Astrocyte of the cerebellum (primary cell): ENCODE measurements at regions not wholly inside any gene's neighbourhood (a gene's known extent, or its start where the extent isn't known, plus 50 kb on each side); places are given as distances from the start of the nearest gene placed in this dataset.

Experiments used
- DNase-seq: peaks from one replicate; pipeline ENCODE4 v3.0.0-alpha.2; 2011; ENCODE audit warnings: low read depth
- H3K4me3 ChIP-seq: 2 replicates; pipeline ENCODE4 v1.5.1; 2011; ENCODE audit warnings: mild to moderate bottlenecking, low read depth, low read length, moderate library complexity
- CTCF ChIP-seq: IDR thresholded peaks from 2 replicates; pipeline ENCODE4 v1.5.1; 2012; ENCODE audit warnings: low read length, low read depth, moderate library complexity, mild to moderate bottlenecking; ENCODE audit errors: missing control alignments
- in situ Hi-C: cut with HindIII; loops from 2 replicates; pipeline ENCODE4 v1.10.0; 2017; ENCODE audit warnings: low sequenced_read_pairs

GRCh38 chr13:90526711-90527110, 820.8 kb upstream of the MIR17HG start:
- no peak for DNase-seq
- in situ Hi-C loops = no loop called here
- TF ChIP-seq CTCF = no peak
- H3K4me3 ChIP-seq = no peak overlapping the region

- in situ Hi-C loops = no loop called here
- no peak for DNase-seq
- no peak for TF ChIP-seq CTCF
- no peak overlapping the region for H3K4me3 ChIP-seq
These were observed 815.7 kb upstream of the MIR17HG start for GRCh38 chr13:90531744-90532143.

- H3K4me3 ChIP-seq = no peak overlapping the region
- in situ Hi-C loops = no loop called here
- TF ChIP-seq CTCF = no peak
- no peak for DNase-seq
These were observed 814.5 kb upstream of the MIR17HG start for GRCh38 chr13:90532861-90533492.

GRCh38 chr13:90533866-90534265, 813.6 kb upstream of the MIR17HG start:
- no peak for DNase-seq
- in situ Hi-C loops = no loop called here
- no peak for TF ChIP-seq CTCF
- H3K4me3 ChIP-seq = no peak overlapping the region

- no peak for DNase-seq
- TF ChIP-seq CTCF = no peak
- in situ Hi-C loops = no loop called here
- no peak overlapping the region for H3K4me3 ChIP-seq
These were observed 812.7 kb upstream of the MIR17HG start for GRCh38 chr13:90534617-90535370.

- in situ Hi-C loops = no loop called here
- no peak for DNase-seq
- no peak overlapping the region for H3K4me3 ChIP-seq
- no peak for TF ChIP-seq CTCF
These were observed 812.1 kb upstream of the MIR17HG start for GRCh38 chr13:90535421-90535820.
